ENCODE measurements at regions not wholly inside any gene's neighbourhood (a gene's known extent, or its start where the extent isn't known, plus 50 kb on each side); places are given as distances from the start of the nearest gene placed in this dataset.
A peak's percentile ranks its signal among the peaks of the same experiment; 100 is the strongest.

- TF ChIP-seq ZBTB2 (IDR thresholded peaks at IDR 0.05) (peak; percentile 38; the same call in 1 of the 2 replicates), SNAPC5 (CRISPR knock-in tag; IDR thresholded peaks at IDR 0.05) (no peak), HNRNPK (IDR thresholded peaks at IDR 0.05; ENCODE audit: low read depth, low read length, poor library complexity, severe bottlenecking) (no peak), CEBPG (CRISPR knock-in tag; IDR thresholded peaks at IDR 0.05) (peak; percentile 96), CEBPG (tag; conservative IDR thresholded peaks at IDR 0.05 in 1 of 2, IDR thresholded peaks at IDR 0.05 in 1 of 2) (peak in 1 of 2 experiments; percentile 76; a peak in 3 of 4 replicates), RUNX1 (IDR thresholded peaks at IDR 0.05; ENCODE audit: low read depth) (0 out of 2 replicates have a peak, but pooled peaks have one; percentile 38), DEAF1 (CRISPR knock-in tag; IDR thresholded peaks at IDR 0.05) (peak; percentile 84), POU5F1 (IDR thresholded peaks at IDR 0.05; ENCODE audit: borderline replicate concordance, low read depth, low read length, partially characterized antibody) (no peak), ARID3A (IDR thresholded peaks at IDR 0.05; ENCODE audit: borderline replicate concordance, low read depth, low read length) (no peak; the same call in 1 of the 2 replicates), ZNF830 (CRISPR knock-in tag; IDR thresholded peaks at IDR 0.05) (no peak), ZNF24 (IDR thresholded peaks at IDR 0.05) (0 out of 2 replicates have a peak, but pooled peaks have one; percentile 34), RFX7 (CRISPR knock-in tag; IDR thresholded peaks at IDR 0.05) (no peak), ZBTB26 (CRISPR knock-in tag; IDR thresholded peaks at IDR 0.05) (no peak), TEAD4 (IDR thresholded peaks at IDR 0.05; ENCODE audit: low read length) (peak; percentile 35; the same call in 1 of the 2 replicates), TEAD4 (CRISPR knock-in tag; IDR thresholded peaks at IDR 0.05; ENCODE audit: borderline replicate concordance) (no peak)
- TF ChIP-seq, protein P1, sequence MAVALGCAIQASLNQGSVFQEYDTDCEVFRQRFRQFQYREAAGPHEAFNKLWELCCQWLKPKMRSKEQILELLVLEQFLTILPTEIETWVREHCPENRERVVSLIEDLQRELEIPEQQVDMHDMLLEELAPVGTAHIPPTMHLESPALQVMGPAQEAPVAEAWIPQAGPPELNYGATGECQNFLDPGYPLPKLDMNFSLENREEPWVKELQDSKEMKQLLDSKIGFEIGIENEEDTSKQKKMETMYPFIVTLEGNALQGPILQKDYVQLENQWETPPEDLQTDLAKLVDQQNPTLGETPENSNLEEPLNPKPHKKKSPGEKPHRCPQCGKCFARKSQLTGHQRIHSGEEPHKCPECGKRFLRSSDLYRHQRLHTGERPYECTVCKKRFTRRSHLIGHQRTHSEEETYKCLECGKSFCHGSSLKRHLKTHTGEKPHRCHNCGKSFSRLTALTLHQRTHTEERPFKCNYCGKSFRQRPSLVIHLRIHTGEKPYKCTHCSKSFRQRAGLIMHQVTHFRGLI (CRISPR knock-in tag; IDR thresholded peaks at IDR 0.05), result 0 out of 2 replicates have a peak, but pooled peaks have one; percentile 56
- TF ChIP-seq, protein P2, sequence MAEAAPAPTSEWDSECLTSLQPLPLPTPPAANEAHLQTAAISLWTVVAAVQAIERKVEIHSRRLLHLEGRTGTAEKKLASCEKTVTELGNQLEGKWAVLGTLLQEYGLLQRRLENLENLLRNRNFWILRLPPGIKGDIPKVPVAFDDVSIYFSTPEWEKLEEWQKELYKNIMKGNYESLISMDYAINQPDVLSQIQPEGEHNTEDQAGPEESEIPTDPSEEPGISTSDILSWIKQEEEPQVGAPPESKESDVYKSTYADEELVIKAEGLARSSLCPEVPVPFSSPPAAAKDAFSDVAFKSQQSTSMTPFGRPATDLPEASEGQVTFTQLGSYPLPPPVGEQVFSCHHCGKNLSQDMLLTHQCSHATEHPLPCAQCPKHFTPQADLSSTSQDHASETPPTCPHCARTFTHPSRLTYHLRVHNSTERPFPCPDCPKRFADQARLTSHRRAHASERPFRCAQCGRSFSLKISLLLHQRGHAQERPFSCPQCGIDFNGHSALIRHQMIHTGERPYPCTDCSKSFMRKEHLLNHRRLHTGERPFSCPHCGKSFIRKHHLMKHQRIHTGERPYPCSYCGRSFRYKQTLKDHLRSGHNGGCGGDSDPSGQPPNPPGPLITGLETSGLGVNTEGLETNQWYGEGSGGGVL (CRISPR knock-in tag; IDR thresholded peaks at IDR 0.05), result no peak
These were observed 90.0 kb downstream of the GLUL start (continued) for GRCh38 chr1:182301467-182302198.

Data from K562 (cell line).